HG02642 (cell line): ENCODE measurements at regions not wholly inside any gene's neighbourhood (a gene's known extent, or its start where the extent isn't known, plus 50 kb on each side); places are given as distances from the start of the nearest gene placed in this dataset.
"Not testable (repeated sequence)": the region's sequence is repeated elsewhere in the genome, so short reads cannot be mapped to it uniquely, and the experiment has no call there.

Source experiments
- ATAC-seq: cut with Tn5 transposase; IDR thresholded peaks from one replicate; pipeline ENCODE4 v1.9.1; 2021; ENCODE audit warnings: mild to moderate bottlenecking; ENCODE audit not compliant: unreplicated experiment, poor library complexity

GRCh38 chr7:13792208-13792607 lies 197.3 kb downstream of the ETV1 start:
- no peak for ATAC-seq

DNA sequence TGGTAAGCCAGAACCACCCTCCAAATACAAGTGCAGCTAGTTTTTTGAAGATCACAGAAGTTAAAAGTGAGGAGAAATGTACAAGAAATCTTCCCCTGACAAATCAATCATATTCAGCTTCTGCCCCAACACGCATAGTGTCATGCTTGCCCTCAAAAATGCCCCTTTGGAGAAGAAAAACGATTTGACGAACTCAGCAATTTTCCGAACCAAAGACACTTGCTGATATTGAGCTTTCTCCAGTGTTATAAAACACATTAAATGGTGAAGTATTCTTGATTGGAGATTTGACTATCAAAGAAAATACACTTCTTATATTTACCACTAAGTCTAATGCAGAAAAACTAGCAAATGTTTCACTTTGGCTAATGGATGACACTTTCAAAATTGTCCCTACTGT lies 195.5 kb downstream of the ETV1 start:
- no peak for ATAC-seq

- ATAC-seq: no peak
Measured at GRCh38 chr7:13794581-13794980, 194.9 kb downstream of the ETV1 start.

DNA sequence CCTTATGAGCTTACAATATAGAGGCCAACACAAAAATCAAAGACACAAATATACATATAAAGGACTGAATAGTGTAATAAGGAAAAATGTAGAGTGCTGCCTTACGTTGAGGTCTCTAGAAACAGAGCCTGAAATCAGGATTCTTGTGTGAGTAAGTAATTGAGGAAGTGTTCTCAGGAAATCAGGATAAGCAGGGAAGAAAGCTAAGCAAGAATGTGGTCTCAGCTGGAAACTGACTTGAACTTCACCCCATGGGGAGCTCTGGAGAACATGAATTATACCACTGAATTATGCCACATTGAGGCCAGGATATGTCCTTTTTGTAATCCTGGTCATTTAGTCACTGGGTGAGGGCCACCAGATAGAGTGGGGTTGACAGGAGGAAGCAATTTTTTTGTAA lies 191.9 kb downstream of the ETV1 start:
- no peak for ATAC-seq

DNA sequence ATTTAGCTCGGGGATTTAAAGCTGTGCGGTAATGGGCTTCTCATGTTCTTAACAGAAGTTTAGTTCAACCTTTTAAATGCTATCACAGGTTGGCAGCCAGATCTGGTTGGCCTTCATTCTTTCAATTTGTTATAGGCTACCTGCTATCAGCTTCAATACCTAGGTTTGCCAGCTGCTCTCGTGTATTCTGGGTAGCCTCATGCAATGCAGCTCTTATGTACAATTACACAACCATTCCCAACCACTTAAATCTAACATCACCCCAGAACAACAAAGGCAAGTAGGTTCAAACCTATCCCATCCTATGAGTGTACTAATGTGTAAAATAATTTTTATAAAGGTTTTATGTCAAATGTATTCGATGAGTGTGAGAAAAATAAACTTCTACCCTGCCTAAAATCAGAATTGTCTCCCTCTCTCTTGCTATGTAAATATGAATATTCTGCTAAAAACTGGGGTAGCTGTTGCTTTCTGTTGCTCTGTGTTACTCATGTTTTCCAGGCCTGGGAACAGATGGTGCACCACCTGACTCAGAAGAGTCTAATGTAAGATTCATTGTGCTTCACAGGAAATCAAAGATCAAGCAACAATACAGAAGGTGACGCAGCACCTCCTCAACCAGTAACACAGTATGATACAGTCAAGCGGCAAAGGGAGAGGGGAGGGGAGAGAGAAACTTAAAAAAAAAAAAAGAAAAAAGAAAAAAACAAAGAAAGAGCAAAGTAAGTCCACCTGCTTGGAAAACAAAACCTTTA lies 188.6 kb downstream of the ETV1 start:
- ATAC-seq: no peak

GRCh38 chr7:13801669-13802068 lies 187.8 kb downstream of the ETV1 start:
- ATAC-seq: no peak

DNA sequence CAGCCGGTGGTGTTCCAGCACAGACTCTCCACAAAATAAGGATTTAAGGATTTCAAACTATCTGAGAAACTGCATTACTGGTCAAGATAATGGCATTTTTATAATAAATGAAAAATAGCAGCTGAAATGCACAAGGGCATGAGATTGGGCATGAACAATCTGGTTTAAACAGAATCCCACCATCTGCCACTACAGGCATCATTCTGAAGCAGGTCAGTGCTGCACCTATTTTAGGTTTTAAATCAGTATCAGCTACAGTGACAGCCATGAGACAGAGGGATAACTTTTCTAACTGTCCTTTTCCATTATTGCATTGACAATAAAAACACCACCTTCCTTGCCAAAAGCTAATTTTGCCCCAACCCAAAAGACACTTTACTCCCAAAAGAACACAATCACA lies 186.8 kb downstream of the ETV1 start:
- no peak for ATAC-seq

- no peak for ATAC-seq
Measured at GRCh38 chr7:13803134-13803533, 186.3 kb downstream of the ETV1 start.

DNA sequence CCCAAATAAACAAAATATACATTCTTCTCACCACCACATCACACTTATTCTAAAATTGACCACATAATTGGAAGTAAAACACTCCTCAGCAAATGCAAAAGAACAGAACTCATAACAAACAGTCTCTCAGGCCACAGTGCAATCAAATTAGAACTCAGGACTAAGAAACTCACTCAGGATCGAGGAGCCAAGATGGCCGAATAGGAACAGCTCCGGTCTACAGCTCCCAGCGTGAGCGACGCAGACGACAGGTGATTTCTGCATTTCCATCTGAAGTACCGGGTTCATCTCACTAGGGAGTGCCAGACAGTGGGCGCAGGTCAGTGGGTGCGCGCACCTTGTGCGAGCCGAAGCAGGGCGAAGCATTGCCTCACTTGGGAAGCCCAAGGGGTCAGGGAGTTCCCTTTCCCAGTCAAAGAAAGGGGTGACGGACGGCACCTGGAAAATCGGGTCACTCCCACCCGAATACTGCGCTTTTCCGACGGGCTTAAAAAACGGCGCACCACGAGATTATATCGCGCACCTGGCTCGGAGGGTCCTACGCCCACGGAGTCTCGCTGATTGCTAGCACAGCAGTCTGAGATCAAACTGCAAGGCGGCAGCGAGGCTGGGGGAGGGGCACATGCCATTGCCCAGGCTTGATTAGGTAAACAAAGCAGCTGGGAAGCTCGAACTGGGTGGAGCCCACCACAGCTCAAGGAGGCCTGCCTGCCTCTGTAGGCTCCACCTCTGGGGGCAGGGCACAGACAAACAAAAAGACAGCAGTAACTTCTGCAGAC lies 183.2 kb downstream of the ETV1 start:
- not testable (repeated sequence) for ATAC-seq

DNA sequence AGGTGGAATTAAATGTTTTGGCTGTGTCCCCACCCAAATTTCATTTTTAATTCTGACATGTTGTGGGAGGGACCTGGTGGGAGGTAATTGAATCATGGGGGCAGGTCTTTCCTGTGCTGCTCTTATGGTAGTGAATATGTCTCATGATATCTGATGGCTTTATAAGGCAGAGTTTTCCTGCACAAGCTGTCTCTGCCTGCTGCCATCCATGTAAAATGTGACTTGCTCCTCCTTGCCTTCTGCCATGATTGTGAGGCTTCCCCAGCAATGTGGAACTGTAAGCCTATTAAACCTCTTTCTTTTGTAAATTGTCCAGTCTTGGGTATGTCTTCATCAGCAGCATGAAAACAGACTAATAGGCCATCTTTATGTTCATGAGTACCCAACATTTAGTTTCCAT lies 172.2 kb downstream of the ETV1 start:
- not testable (repeated sequence) for ATAC-seq

DNA sequence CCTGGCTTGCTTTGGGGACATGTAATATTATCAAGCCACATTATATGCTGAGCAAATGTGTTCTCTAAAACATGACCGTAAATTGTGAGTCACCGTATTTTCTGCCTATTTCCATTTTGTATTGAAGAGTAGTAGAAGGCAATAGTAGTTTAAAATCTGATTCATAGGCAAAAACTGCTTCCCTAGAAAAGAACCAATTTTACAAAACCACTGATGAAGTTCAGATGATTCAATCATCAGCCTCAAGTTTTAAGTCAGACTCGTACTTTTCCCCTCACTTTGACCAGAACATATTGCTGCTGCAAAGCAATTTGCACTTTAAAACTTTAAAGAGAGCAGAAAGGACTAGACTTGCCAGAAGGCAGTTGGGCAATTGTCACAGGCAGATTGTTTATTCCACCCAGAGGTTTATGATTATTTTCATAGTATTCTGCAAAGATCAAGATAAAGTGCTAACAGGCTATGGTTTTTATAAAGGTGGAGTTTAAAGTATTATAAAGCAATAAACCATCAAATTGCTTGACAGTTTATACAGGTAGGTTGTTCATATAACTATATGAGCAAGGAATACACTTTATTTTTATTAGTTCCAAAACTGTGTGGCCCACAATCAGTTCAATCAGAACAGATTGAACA lies 168.2 kb downstream of the ETV1 start:
- no peak for ATAC-seq

DNA sequence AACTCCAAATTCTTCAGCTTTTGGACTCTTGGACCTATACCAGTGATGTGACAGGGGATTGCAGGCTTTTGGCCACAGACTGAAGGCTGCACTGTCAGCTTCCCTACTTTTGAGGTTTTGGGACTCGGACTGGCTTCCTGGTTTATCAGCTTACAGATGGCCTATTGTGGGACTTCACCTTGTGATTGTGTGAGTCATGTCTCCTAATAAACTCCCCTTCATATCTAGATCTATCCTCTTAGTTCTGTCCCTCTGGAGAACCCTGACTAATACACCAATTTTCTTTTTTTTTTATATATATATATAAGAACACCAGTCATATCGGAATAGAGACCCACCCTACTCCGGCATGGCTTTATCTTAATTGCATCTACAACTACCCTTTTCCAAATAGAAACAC lies 166.8 kb downstream of the ETV1 start:
- no peak for ATAC-seq

GRCh38 chr7:13826752-13827151 lies 162.7 kb downstream of the ETV1 start:
- ATAC-seq: no peak

- ATAC-seq: no peak
Measured at GRCh38 chr7:13827716-13828115, 161.8 kb downstream of the ETV1 start.

- no peak for ATAC-seq
Measured at GRCh38 chr7:13829231-13829630, 160.2 kb downstream of the ETV1 start.

GRCh38 chr7:13829914-13830900 lies 159.3 kb downstream of the ETV1 start:
- ATAC-seq: no peak

GRCh38 chr7:13832346-13832745 lies 157.1 kb downstream of the ETV1 start:
- no peak for ATAC-seq

DNA sequence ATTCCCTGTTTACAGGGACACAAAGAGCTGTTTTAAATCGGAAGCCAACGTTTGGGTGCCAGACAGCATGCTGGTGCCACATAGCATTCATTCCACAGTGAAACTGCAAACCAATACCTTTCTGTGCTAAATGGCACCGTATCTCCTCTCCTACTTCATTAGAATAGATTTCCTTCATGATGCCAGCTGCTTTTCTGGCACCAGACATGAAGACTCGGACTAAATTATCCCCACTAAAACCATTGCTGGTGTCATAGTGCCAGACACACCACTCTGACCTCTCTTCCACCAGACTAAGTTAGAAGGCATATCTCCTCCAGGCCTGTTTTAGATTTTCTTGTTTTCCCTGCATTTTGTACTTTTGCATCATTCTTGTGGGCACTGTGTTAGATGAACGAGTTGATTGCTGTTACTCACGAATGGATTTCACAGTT lies 155.1 kb downstream of the ETV1 start:
- no peak for ATAC-seq

DNA sequence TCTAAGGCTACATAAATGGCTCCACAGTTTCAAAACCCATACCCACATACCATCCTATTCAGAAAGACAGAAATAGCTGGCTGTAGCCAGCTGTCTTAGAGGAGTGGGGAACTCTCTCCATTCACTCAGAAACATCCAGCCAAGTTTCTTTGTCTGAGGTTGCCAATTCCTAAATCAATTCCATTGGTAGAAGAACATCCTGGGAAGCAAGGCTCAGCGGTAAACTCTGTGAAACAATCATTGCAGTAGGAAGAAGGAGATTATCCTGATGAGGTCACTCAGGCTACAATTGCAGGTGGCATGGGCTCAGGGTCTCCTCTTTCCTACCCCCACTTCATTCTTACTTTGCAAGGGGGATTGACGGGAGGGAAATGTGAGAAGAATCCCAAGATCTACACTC lies 154.0 kb downstream of the ETV1 start:
- no peak for ATAC-seq

- no peak for ATAC-seq
Measured at GRCh38 chr7:13839063-13839462, 150.4 kb downstream of the ETV1 start.
